HCT116 (cell line): ENCODE measurements at regions not wholly inside any gene's neighbourhood (a gene's known extent, or its start where the extent isn't known, plus 50 kb on each side); places are given as distances from the start of the nearest gene placed in this dataset.

ENCODE experiments used
- EZH2 ChIP-seq: fragments of 200-600 bp; sonication (generic); IDR thresholded peaks from 2 replicates; pipeline ENCODE4 v1.6.1; 2017; ENCODE audit warnings: antibody characterized with exemption, mixed run types
- EZH2phosphoT487 ChIP-seq: fragments of 200-600 bp; IDR thresholded peaks from 2 replicates; pipeline ENCODE4 v1.6.1; 2018; ENCODE audit warnings: antibody characterized with exemption, borderline replicate concordance
- SRF ChIP-seq: IDR thresholded peaks from 2 replicates; pipeline ENCODE4 v1.6.1; 2012; ENCODE audit warnings: low read depth
- TF ChIP-seq, protein P1 (sequence below), 3 experiments: fragments of 200-600 bp in 1 of 3; sonication (generic) in 1 of 3; IDR thresholded peaks in 2 of 3; conservative IDR thresholded peaks in 1 of 3; 2 replicates each; pipeline ENCODE4 v1.5.1; 2012 to 2017; ENCODE audit warnings: low read depth in 2 of 3, low read length in 2 of 3, antibody characterized with exemption in 1 of 3, borderline replicate concordance in 1 of 3, control low read depth in 1 of 3, mild to moderate bottlenecking in 1 of 3, mixed read lengths in 1 of 3, mixed run types in 1 of 3, moderate library complexity in 1 of 3; ENCODE audit not compliant: insufficient read depth in 1 of 3
- TF ChIP-seq, protein P2 (sequence below): IDR thresholded peaks from 2 replicates; pipeline ENCODE4 v1.6.1; 2012

DNA sequence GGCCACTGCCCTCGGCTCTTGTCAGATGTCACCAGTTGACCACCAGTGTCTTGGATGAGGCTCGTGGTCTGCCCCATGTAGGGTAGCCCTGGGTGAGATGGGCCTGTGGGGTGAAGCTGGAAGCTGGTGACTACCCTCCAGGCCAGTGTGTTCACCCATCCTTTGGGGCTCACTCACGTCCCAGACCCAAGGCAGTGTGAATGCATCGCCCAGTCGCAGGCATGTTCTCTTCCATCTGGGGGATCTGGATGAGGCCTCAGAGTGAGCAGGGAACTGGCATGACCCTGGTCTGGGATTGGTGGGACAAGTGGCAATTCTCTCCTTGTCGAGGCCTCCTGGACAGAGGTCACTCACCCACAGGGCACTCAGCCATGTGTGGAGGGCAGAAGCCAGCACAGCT is 120.1 kb upstream of the PHACTR3 start:
- TF ChIP-seq EZH2phosphoT487 (no peak), SRF (no peak), EZH2 (no peak)
- TF ChIP-seq, protein P1, sequence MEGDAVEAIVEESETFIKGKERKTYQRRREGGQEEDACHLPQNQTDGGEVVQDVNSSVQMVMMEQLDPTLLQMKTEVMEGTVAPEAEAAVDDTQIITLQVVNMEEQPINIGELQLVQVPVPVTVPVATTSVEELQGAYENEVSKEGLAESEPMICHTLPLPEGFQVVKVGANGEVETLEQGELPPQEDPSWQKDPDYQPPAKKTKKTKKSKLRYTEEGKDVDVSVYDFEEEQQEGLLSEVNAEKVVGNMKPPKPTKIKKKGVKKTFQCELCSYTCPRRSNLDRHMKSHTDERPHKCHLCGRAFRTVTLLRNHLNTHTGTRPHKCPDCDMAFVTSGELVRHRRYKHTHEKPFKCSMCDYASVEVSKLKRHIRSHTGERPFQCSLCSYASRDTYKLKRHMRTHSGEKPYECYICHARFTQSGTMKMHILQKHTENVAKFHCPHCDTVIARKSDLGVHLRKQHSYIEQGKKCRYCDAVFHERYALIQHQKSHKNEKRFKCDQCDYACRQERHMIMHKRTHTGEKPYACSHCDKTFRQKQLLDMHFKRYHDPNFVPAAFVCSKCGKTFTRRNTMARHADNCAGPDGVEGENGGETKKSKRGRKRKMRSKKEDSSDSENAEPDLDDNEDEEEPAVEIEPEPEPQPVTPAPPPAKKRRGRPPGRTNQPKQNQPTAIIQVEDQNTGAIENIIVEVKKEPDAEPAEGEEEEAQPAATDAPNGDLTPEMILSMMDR (IDR thresholded peaks at IDR 0.05 in 2 of 3, conservative IDR thresholded peaks at IDR 0.05 in 1 of 3; ENCODE audit: borderline replicate concordance in 1 of 3, insufficient read depth in 1 of 3, low read depth in 2 of 3, low read length in 2 of 3): no peak
- TF ChIP-seq, protein P2, sequence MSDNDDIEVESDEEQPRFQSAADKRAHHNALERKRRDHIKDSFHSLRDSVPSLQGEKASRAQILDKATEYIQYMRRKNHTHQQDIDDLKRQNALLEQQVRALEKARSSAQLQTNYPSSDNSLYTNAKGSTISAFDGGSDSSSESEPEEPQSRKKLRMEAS: no peak
